ENCODE measurements at regions not wholly inside any gene's neighbourhood (a gene's known extent, or its start where the extent isn't known, plus 50 kb on each side); places are given as distances from the start of the nearest gene placed in this dataset.

DNA sequence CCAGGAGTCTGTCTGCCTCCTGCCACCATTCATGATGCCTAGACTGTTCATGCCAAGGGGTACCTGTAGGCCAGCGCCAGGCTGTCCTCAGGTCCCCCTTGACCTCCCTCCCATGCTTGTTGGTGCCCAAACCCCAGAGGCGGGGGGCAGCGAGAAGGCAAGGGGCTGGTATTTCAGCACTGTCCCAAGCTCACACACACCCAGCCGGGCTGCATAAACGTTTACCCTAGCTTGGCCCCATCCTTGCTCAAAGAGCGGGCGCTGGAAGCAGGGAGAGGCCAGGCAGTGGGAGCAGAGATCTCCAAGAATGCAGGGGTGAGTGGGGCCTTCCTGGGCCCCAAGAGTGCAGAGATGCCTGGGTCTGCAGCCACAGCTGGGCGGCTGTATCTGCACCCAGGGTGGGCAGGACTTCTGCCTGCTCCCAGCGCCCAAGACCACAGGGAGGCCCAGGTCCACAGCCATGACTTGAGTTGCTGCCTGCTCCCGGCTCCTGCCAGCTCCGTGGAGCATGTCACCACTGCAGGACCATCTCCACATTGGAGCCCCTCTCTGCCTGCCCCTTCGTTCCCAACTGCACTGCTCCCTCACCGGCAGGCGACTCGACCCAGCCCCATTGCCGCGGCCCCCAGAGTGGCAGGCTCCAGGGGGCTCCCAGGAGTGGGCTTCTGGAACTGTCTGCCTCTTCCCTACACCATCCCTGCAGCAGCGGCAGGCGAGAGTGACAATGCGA lies 616.6 kb downstream of the METTL4 start:
- TF ChIP-seq, protein P1, sequence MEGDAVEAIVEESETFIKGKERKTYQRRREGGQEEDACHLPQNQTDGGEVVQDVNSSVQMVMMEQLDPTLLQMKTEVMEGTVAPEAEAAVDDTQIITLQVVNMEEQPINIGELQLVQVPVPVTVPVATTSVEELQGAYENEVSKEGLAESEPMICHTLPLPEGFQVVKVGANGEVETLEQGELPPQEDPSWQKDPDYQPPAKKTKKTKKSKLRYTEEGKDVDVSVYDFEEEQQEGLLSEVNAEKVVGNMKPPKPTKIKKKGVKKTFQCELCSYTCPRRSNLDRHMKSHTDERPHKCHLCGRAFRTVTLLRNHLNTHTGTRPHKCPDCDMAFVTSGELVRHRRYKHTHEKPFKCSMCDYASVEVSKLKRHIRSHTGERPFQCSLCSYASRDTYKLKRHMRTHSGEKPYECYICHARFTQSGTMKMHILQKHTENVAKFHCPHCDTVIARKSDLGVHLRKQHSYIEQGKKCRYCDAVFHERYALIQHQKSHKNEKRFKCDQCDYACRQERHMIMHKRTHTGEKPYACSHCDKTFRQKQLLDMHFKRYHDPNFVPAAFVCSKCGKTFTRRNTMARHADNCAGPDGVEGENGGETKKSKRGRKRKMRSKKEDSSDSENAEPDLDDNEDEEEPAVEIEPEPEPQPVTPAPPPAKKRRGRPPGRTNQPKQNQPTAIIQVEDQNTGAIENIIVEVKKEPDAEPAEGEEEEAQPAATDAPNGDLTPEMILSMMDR (IDR thresholded peaks at IDR 0.05) = no peak
- no peak for TF ChIP-seq POLR2A (IDR thresholded peaks at IDR 0.05)

Data from right lobe of liver (tissue), 4 donors.